Ishikawa (cell line): ENCODE measurements at regions not wholly inside any gene's neighbourhood (a gene's known extent, or its start where the extent isn't known, plus 50 kb on each side); places are given as distances from the start of the nearest gene placed in this dataset.

Source experiments
- CEBPB ChIP-seq: IDR thresholded peaks from 2 replicates; pipeline ENCODE4 v1.6.1; 2012
- CREB1 ChIP-seq: IDR thresholded peaks from 2 replicates; pipeline ENCODE4 v1.6.1; 2012; ENCODE audit warnings: low read depth
- EGR1 ChIP-seq: IDR thresholded peaks from 2 replicates; pipeline ENCODE4 v1.6.1; 2012
- EP300 ChIP-seq: IDR thresholded peaks from 2 replicates; pipeline ENCODE4 v1.6.1; 2012; ENCODE audit warnings: borderline replicate concordance
- FOXM1 ChIP-seq: IDR thresholded peaks from 2 replicates; pipeline ENCODE4 v1.6.1; 2012; ENCODE audit warnings: low read depth, borderline replicate concordance
- NFIC ChIP-seq: IDR thresholded peaks from 2 replicates; pipeline ENCODE4 v1.6.1; 2012
- RAD21 ChIP-seq: IDR thresholded peaks from 2 replicates; pipeline ENCODE4 v1.6.1; 2012; ENCODE audit warnings: low read depth
- TAF1 ChIP-seq: IDR thresholded peaks from 2 replicates; pipeline ENCODE4 v1.6.1; 2012; ENCODE audit warnings: low read depth, mild to moderate bottlenecking
- TCF12 ChIP-seq: IDR thresholded peaks from 2 replicates; pipeline ENCODE4 v1.6.1; 2012; ENCODE audit warnings: low read depth
- TEAD4 ChIP-seq: IDR thresholded peaks from 2 replicates; pipeline ENCODE4 v1.6.1; 2012
- YY1 ChIP-seq: IDR thresholded peaks from 2 replicates; pipeline ENCODE4 v1.6.1; 2012; ENCODE audit warnings: low read depth
- ZBTB7A ChIP-seq: IDR thresholded peaks from 2 replicates; pipeline ENCODE4 v1.6.1; 2012; ENCODE audit warnings: low read depth
- TF ChIP-seq, protein P1 (sequence below): IDR thresholded peaks from 2 replicates; pipeline ENCODE4 v1.6.1; 2012
- TF ChIP-seq, protein P2 (sequence below): IDR thresholded peaks from 2 replicates; pipeline ENCODE4 v1.6.1; 2012; ENCODE audit warnings: low read depth, mild to moderate bottlenecking
- TF ChIP-seq, protein P3 (sequence below): IDR thresholded peaks from 2 replicates; pipeline ENCODE4 v1.6.1; 2012

DNA sequence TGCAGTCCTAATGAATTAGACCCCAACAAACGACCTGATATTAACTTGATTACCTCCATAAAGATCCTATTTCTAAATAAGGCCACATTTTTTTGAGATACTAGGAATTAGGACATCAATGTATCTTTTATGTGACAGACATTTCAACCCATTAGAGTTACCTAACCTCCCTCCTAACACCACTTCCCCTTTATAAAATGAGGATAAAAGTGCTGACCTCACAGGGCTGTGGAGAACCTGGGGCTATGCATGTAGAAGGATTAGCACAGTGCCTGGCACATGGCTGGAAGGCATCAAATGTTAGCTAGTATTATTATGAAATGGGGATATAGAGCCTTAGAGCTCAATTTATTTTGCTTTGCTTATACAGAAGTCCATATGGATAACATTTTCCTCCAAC, 53.5 kb upstream of the LRRN1 start:
- TF ChIP-seq TAF1 = no peak
- TF ChIP-seq ZBTB7A = no peak
- no peak for TF ChIP-seq RAD21
- TF ChIP-seq, protein P1, sequence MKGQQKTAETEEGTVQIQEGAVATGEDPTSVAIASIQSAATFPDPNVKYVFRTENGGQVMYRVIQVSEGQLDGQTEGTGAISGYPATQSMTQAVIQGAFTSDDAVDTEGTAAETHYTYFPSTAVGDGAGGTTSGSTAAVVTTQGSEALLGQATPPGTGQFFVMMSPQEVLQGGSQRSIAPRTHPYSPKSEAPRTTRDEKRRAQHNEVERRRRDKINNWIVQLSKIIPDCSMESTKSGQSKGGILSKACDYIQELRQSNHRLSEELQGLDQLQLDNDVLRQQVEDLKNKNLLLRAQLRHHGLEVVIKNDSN = no peak

DNA sequence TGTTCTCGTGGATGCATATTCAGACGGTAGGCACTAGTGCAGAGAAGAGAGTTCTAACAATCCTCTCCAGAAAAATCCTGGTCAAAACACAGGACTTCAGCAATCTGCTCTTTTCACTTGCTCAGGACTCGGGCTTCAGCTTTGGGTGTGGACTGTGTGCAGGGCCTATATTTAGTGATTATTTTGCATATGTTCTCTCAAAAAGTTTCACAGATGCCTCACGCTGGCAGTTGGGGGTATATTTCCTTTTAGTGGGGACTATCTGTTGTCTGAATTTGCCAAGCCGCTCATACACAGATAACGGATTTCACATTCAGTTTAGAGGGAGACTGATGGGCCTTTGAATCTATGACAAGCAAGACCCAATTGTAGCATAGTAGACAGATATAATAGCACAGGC, 54.4 kb upstream of the LRRN1 start:
- TF ChIP-seq FOXM1 (no peak), ZBTB7A (no peak), NFIC (no peak), CEBPB (no peak), EGR1 (no peak), TCF12 (no peak), TAF1 (no peak), TEAD4 (no peak), EP300 (no peak), YY1 (no peak), CREB1 (no peak), RAD21 (no peak)
- TF ChIP-seq, protein P2, sequence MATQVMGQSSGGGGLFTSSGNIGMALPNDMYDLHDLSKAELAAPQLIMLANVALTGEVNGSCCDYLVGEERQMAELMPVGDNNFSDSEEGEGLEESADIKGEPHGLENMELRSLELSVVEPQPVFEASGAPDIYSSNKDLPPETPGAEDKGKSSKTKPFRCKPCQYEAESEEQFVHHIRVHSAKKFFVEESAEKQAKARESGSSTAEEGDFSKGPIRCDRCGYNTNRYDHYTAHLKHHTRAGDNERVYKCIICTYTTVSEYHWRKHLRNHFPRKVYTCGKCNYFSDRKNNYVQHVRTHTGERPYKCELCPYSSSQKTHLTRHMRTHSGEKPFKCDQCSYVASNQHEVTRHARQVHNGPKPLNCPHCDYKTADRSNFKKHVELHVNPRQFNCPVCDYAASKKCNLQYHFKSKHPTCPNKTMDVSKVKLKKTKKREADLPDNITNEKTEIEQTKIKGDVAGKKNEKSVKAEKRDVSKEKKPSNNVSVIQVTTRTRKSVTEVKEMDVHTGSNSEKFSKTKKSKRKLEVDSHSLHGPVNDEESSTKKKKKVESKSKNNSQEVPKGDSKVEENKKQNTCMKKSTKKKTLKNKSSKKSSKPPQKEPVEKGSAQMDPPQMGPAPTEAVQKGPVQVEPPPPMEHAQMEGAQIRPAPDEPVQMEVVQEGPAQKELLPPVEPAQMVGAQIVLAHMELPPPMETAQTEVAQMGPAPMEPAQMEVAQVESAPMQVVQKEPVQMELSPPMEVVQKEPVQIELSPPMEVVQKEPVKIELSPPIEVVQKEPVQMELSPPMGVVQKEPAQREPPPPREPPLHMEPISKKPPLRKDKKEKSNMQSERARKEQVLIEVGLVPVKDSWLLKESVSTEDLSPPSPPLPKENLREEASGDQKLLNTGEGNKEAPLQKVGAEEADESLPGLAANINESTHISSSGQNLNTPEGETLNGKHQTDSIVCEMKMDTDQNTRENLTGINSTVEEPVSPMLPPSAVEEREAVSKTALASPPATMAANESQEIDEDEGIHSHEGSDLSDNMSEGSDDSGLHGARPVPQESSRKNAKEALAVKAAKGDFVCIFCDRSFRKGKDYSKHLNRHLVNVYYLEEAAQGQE = no peak
- TF ChIP-seq, protein P1 = no peak
- TF ChIP-seq, protein P3, sequence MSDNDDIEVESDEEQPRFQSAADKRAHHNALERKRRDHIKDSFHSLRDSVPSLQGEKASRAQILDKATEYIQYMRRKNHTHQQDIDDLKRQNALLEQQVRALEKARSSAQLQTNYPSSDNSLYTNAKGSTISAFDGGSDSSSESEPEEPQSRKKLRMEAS = no peak

DNA sequence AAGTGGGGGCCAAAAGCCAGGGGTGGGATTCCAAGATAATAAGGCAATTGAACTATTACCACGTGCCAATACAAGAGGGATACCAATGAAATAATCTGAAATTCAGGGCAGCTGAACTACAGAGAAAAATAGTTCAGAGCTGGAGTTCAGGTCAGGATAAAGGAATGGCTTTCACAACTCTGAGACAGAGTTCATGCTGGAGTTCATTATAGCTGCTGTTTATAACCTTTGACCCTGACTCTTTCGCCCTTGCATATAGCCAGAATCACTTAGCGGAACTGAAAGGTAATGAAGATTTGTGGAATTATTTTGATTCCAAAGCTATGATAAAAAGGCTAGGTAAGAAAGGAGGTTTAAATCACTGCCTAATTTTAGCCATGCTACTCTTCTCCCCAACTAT, 55.5 kb upstream of the LRRN1 start:
- no peak for TF ChIP-seq NFIC
- no peak for TF ChIP-seq FOXM1
- TF ChIP-seq TCF12 = no peak
- TF ChIP-seq EGR1 = no peak
- TF ChIP-seq CEBPB = no peak
- no peak for TF ChIP-seq TEAD4
- no peak for TF ChIP-seq CREB1
- TF ChIP-seq EP300 = no peak
- TF ChIP-seq, protein P2 = no peak
- TF ChIP-seq TAF1 = no peak
- TF ChIP-seq, protein P1 = no peak
- TF ChIP-seq ZBTB7A = no peak
- no peak for TF ChIP-seq RAD21
- TF ChIP-seq, protein P3 = no peak
- TF ChIP-seq YY1 = no peak

DNA sequence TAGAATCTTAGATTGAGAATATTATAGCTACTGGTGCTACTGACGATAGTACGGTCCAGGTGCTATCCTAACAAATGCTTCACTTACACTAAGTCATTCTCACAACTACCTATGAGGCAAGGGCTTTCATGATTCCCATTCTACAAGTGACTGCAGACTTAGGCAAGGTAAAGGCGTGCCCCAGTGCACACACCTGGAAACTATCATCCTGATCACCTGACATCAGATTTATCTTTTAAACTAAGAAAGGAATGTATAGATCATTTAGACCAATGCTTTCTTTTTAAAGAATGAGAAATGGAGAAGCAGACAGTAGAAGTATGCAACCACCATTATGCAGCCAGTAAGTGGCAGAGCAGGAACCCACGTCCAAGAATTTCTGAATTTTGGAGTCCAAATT, 59.2 kb upstream of the LRRN1 start:
- TF ChIP-seq, protein P2 = no peak
- TF ChIP-seq, protein P3 = no peak
- TF ChIP-seq ZBTB7A (no peak), CEBPB (no peak), TAF1 (no peak), TEAD4 (no peak), TCF12 (no peak), NFIC (no peak), CREB1 (no peak), YY1 (no peak), RAD21 (no peak), FOXM1 (no peak), EGR1 (no peak), EP300 (no peak)
- TF ChIP-seq, protein P1 = no peak
